AG04450 (cell line): ENCODE measurements at regions not wholly inside any gene's neighbourhood (a gene's known extent, or its start where the extent isn't known, plus 50 kb on each side); places are given as distances from the start of the nearest gene placed in this dataset.
A peak's percentile ranks its signal among the peaks of the same experiment; 100 is the strongest.

Source experiments
- CTCF ChIA-PET: fragments of 300-600, 350-600 bp; formaldehyde crosslinking; extraction: SDS; loops from one replicate; lab custom pipeline; 2022; ENCODE audit warnings: antibody characterized with exemption, inconsistent platforms; lab: Charles Lee
- POLR2A ChIA-PET: fragments of 350-600 bp; formaldehyde crosslinking; extraction: SDS; loops from one replicate; lab custom pipeline; 2021; ENCODE audit warnings: antibody characterized with exemption, inconsistent platforms; lab: Yijun Ruan, JAX
- DNase-seq: peaks from one replicate; pipeline ENCODE4 v3.0.0-alpha.2; 2011; ENCODE audit warnings: low read depth, low spot score
- H3K27ac ChIP-seq: one replicate; pipeline ENCODE4 v1.5.1; 2012; ENCODE audit warnings: low read depth, low read length, control low read depth
- H3K27me3 ChIP-seq: one replicate; pipeline ENCODE4 v1.6.0; 2012; ENCODE audit warnings: low read length; ENCODE audit not compliant: control insufficient read depth, insufficient read depth
- H3K4me3 ChIP-seq: 2 replicates; pipeline ENCODE4 v1.5.1; 2011; ENCODE audit warnings: mild to moderate bottlenecking, low read depth, low read length, control low read depth
- H3K9me3 ChIP-seq: 2 replicates; pipeline ENCODE4 v1.5.1; 2012; ENCODE audit warnings: low read length; ENCODE audit not compliant: control insufficient read depth, insufficient read depth
- CTCF ChIP-seq: IDR thresholded peaks from 2 replicates; pipeline ENCODE4 v1.5.1; 2011; ENCODE audit warnings: low read depth, low read length, control low read depth, inconsistent platforms

GRCh38 chr18:71798986-71799673 is 745.0 kb downstream of the CBLN2 start:
- Histone ChIP-seq H3K4me3 (no peak overlapping the region), H3K9me3 (no peaks in the 10 kb centered on the region), H3K27me3 (no peaks in the 10 kb centered on the region), H3K27ac (peak overlapping the region; percentile 59)
- no peak for TF ChIP-seq CTCF
- CTCF ChIA-PET: no interaction called here
- POLR2A ChIA-PET: no interaction called here
- DNase-seq: peak; percentile 69

GRCh38 chr18:71797554-71797953 is 746.6 kb downstream of the CBLN2 start:
- no peak for DNase-seq
- Histone ChIP-seq H3K27me3 (no peaks in the 10 kb centered on the region), H3K4me3 (no peak overlapping the region), H3K27ac (no peak overlapping the region), H3K9me3 (no peaks in the 10 kb centered on the region)
- CTCF ChIA-PET: no interaction called here
- TF ChIP-seq CTCF: no peak
- POLR2A ChIA-PET: no interaction called here

DNA sequence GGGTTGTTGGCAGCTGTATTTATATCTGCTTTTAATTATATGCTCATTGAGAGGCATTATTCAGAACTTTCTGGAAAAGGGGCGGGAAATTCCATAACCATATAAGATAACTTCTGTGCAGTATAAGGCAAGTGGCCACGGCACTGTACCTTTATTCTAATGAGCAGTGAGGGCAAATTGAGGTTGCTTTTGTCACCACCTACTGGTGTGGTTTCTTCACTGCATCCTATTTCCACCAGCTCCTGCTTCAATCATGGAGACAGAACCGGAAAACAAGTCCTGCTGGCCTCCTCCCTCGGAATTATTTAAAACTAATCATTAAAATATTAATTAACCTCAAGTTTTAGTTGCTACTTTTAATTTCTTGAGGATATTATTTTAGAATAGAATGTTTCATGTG is 759.4 kb downstream of the CBLN2 start:
- TF ChIP-seq CTCF: peak; percentile 31; the same call in 1 of the 2 replicates
- no peak for DNase-seq
- H3K27ac ChIP-seq: no peak overlapping the region
- no peaks in the 10 kb centered on the region for H3K27me3 ChIP-seq
- ChIA-PET POLR2A (no interaction called here), CTCF (interaction anchor here (1.1 kb wide), 1 partner anchor 9 kb away, joined by 3 read pairs; no protein-coding TSS in a partner anchor)
- no peak overlapping the region for H3K4me3 ChIP-seq
- peaks cover 4% of the 10 kb centered on the region; the same call in 1 of the 2 replicates for H3K9me3 ChIP-seq

- H3K9me3 ChIP-seq: peaks cover 3% of the 10 kb centered on the region; the same call in 1 of the 2 replicates
- ChIA-PET CTCF (no interaction called here), POLR2A (no interaction called here)
- H3K27me3 ChIP-seq: no peaks in the 10 kb centered on the region
- TF ChIP-seq CTCF: no peak
- no peak overlapping the region for H3K27ac ChIP-seq
- H3K4me3 ChIP-seq: no peak overlapping the region
- no peak for DNase-seq
Measured at GRCh38 chr18:71760541-71760940, 783.6 kb downstream of the CBLN2 start.

DNA sequence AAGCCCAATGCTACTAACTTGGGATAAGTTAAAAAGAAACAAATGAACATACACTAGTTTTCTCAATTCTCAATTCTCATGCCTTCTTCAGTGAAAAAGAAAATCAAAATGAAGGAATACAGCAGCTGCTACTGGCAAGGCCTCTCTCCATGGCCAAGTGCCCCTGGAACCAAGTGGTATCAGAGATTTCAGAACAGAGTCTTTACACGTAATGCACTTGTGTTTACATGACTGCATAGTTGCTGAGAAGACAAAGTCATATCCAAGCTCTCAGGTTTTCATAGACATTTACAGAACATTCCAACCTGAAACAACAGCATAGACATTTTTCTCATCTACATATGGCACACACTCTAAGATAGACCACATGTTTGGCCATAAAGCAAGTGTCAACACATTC is 789.9 kb downstream of the CBLN2 start:
- no peak for TF ChIP-seq CTCF
- ChIA-PET POLR2A (no interaction called here), CTCF (no interaction called here)
- H3K4me3 ChIP-seq: no peak overlapping the region
- no peaks in the 10 kb centered on the region for H3K27me3 ChIP-seq
- no peak for DNase-seq
- H3K9me3 ChIP-seq: no peaks in the 10 kb centered on the region
- no peak overlapping the region for H3K27ac ChIP-seq
